SK-N-SH (cell line): ENCODE measurements at regions not wholly inside any gene's neighbourhood (a gene's known extent, or its start where the extent isn't known, plus 50 kb on each side); places are given as distances from the start of the nearest gene placed in this dataset.

Source experiments
- CTCF ChIP-seq: fragments of 200-600 bp; sonication (generic); IDR thresholded peaks from 2 replicates; pipeline ENCODE4 v1.6.1; 2017; ENCODE audit warnings: antibody characterized with exemption, mild to moderate bottlenecking, moderate library complexity
- EP300 ChIP-seq, 2 experiments: IDR thresholded peaks; 2 replicates each; pipeline versions ENCODE4 v1.4.0 to v1.6.1; 2012; ENCODE audit warnings: borderline replicate concordance in 1 of 2, low read depth in 1 of 2, low read length in 1 of 2
- GABPA ChIP-seq: IDR thresholded peaks from 2 replicates; pipeline ENCODE4 v1.4.0; 2012; ENCODE audit warnings: low read depth, mild to moderate bottlenecking
- IRF3 ChIP-seq: fragments of 150-350 bp; IDR thresholded peaks from 2 replicates; pipeline ENCODE4 v1.6.1; 2016; ENCODE audit warnings: mild to moderate bottlenecking, low read depth, low read length
- NRF1 ChIP-seq: IDR thresholded peaks from 2 replicates; pipeline ENCODE4 v1.6.1; 2012; ENCODE audit warnings: low read depth, mild to moderate bottlenecking, low read length
- POLR2AphosphoS5 ChIP-seq: IDR thresholded peaks from 2 replicates; pipeline ENCODE4 v1.6.1; 2012; ENCODE audit warnings: low read depth, low read length
- RAD21 ChIP-seq: IDR thresholded peaks from 2 replicates; pipeline ENCODE4 v1.6.1; 2012; ENCODE audit warnings: mild to moderate bottlenecking, low read length
- RFX5 ChIP-seq: IDR thresholded peaks from 2 replicates; pipeline ENCODE4 v1.6.1; 2012; ENCODE audit warnings: mild to moderate bottlenecking, improper control_type of control experiment, low read length
- TEAD4 ChIP-seq: IDR thresholded peaks from 2 replicates; pipeline ENCODE4 v1.4.0; 2012; ENCODE audit warnings: mild to moderate bottlenecking, borderline replicate concordance; ENCODE audit not compliant: insufficient read depth
- YY1 ChIP-seq: IDR thresholded peaks from 2 replicates; pipeline ENCODE4 v1.4.0; 2012; ENCODE audit warnings: low read depth, mild to moderate bottlenecking

- no peak for TF ChIP-seq YY1
- no peak for TF ChIP-seq IRF3
- no peak for TF ChIP-seq RAD21
- no peak for TF ChIP-seq CTCF
- TF ChIP-seq GABPA: no peak
- no peak for TF ChIP-seq TEAD4
- TF ChIP-seq RFX5: no peak
- no peak for TF ChIP-seq EP300 (IDR thresholded peaks at IDR 0.05; ENCODE audit: borderline replicate concordance in 1 of 2, low read depth in 1 of 2, low read length in 1 of 2)
- no peak for TF ChIP-seq NRF1
- no peak for TF ChIP-seq POLR2AphosphoS5
These were observed 69.6 kb upstream of the CAPRIN2 start for GRCh38 chr12:30824311-30824710.
